ENCODE measurements at regions not wholly inside any gene's neighbourhood (a gene's known extent, or its start where the extent isn't known, plus 50 kb on each side); places are given as distances from the start of the nearest gene placed in this dataset.

- no peak for DNase-seq
Observed at GRCh38 chr7:70986297-70986696, 145.6 kb upstream of the GALNT17 start.

DNA sequence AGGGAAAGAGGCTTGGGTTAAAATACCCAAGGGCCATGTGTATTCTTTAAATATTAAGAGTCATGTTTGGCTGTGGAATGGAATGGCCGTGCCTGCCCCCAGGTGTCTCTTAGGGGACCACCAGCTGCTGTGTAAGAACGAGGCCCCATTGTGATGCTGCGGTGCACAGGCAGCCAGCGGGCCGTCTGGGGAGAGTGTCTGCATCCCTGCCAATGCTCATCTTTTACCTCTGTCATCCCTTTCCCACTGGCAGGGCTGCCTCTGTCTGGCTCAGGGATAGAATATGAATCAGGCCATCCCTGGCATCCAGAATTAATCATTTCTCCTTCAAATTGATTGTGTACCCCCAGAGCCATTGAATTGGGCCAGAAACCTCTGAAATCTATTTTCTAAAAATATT, 137.8 kb upstream of the GALNT17 start:
- no peak for DNase-seq

DNA sequence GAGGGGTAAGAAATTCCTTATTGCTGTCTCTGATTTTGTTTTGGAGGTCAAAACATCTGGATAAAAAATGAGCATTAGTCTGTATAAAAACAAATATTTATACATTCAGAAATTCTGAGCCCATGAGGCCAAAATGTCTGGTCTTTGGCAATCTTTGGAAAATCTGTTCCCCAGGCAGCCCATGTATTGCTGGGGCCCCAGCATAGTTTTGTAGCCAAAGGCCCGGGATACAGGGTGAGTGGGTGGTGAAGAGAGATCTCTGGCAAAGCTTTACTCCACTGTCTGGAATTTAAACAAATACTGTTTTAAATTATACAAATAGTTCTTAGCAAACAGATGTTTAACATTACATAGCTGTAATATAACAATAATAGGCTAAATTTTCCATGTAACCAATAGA, 134.7 kb upstream of the GALNT17 start:
- no peak for DNase-seq

GRCh38 chr7:71005109-71005508, 126.8 kb upstream of the GALNT17 start:
- no peak for DNase-seq

DNA sequence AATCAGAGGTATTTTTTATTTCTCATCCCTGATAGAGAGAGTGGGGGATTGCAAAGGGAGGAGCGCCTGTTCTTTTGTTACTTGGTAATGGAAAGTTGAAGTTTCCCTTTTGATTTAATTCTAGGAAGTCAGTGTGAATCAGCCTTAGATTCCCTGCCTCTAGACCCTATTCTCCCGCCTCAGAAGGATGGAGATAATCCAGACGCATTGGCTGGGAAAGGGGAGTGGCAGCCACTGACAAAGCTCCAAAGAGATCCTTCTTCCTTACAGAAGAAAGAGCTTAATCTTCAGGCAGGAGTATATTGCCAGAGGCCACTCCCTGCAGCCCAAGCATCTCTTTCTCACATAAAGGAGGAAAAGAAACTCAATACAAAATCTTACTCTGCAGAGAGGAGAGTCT, 122.3 kb upstream of the GALNT17 start:
- no peak for DNase-seq

- DNase-seq: no peak
Observed at GRCh38 chr7:71015252-71015900, 116.6 kb upstream of the GALNT17 start.

- DNase-seq: no peak
Observed at GRCh38 chr7:71016401-71016800, 115.5 kb upstream of the GALNT17 start.

GRCh38 chr7:71017602-71018001, 114.3 kb upstream of the GALNT17 start:
- DNase-seq: no peak

DNA sequence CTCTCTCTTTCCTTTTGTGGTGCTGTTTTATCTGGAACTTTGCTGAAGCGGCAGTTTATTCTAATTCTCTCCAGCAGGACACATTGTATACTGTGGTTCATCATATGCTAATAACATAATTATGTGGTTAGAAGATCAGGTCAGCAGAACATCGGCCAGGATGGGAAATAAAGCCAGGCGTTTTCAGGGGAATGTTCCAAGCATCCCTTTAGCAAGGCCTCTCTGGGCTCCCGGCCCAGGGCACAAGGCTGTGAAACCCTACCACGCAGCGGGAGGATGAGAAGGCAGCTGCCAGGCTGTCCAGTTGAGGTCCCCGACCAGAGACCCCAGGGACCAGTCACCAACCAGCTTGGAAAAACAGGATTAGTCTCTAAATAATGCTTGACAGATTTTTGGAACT, 112.2 kb upstream of the GALNT17 start:
- DNase-seq: no peak

GRCh38 chr7:71021131-71021530, 110.8 kb upstream of the GALNT17 start:
- DNase-seq: no peak

GRCh38 chr7:71026680-71027079, 105.3 kb upstream of the GALNT17 start:
- DNase-seq: no peak

GRCh38 chr7:71034243-71034642, 97.7 kb upstream of the GALNT17 start:
- DNase-seq: no peak

DNA sequence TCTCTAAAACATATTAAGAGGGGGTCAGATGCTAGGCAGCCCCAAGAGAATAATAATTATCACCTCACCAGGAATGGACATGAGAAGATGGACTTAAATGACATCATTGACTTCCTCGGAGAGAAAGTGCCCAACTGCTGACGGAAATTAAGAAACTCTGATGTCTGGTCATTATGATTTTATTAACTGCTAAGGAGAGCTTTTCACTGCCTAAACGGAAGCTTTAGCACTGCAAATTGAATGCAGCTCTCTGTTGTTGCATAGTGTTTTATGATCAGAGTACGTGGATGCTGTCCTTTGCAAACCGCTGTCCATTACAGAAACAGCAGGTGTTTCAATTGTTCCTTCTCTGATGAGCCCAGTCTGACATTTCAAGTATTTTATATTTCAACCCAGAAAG, 89.4 kb upstream of the GALNT17 start:
- no peak for DNase-seq

- DNase-seq: no peak
Observed at GRCh38 chr7:71050492-71050891, 81.5 kb upstream of the GALNT17 start.

DNA sequence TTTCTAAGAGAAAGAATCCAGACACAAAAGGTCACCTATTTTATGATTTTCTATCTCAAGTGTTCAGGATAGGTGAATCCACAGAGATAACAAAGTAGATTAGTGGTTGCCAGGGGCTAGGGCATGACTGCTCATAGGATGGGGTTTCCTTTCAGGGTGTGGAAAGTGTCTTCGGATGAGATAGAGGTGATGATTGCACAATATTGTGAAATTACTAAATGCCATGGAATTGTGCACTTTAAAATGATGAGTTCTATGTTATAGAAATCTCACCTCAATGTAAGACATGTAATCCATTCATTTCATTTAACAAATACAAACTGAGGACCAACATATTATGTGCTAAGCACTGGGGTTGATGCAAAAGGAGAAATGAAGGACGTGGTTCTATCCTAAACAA, 76.4 kb upstream of the GALNT17 start:
- DNase-seq: no peak

DNA sequence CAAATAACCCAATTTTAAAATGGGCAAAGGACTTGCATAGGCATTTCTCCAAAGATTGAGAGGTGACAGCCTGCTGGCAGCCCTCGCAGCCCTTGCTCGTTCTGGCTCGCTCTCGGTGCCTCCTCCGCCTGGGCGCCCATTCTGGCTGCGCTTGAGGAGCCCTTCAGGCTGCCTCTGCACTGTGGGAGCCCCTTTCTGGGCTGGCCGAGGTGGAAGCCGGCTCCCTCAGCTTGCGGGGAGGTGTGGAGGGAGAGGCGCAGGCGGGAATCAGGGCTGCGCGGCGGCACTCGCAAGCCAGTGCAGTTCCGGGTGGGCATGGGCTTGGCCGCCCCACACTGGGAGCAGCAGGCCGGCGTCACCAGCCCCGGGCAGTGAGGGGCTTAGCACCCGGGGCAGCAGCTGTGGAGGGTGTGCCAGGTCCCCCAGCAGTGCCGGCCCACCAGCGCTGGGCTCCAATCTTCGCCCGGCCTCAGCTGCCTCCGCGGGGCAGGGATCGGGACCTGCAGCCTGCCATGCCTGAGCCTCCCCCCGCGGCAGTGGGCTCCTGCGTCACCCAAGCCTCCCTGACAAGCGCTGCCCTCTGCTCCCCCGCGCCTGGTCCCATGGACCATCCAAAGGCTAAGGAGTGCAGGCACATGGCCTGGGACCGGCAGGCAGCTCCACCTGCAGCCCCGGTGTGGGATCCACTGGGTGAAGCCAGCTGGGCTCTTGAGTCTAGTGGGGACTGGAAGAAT, 54.0 kb upstream of the GALNT17 start:
- DNase-seq: no peak
